ENCODE measurements at regions not wholly inside any gene's neighbourhood (a gene's known extent, or its start where the extent isn't known, plus 50 kb on each side); places are given as distances from the start of the nearest gene placed in this dataset.

GRCh38 chr5:40331616-40332015, 348.1 kb upstream of the PTGER4 start:
- TF ChIP-seq CTCF (conservative IDR thresholded peaks at IDR 0.05) (no peak), ZFX (IDR thresholded peaks at IDR 0.05) (no peak)
